H1 (cell line): ENCODE measurements at regions not wholly inside any gene's neighbourhood (a gene's known extent, or its start where the extent isn't known, plus 50 kb on each side); places are given as distances from the start of the nearest gene placed in this dataset.

Source experiments
- CTCF ChIA-PET: fragments of 300-600 bp; sonication (Branson Sonifier 250); formaldehyde crosslinking; loops from one replicate; lab custom pipeline; 2021; ENCODE audit not compliant: partially characterized antibody; lab: Charles Lee
- POLR2A ChIA-PET: fragments of 300-600 bp; sonication (Branson Sonifier 250); formaldehyde crosslinking; loops from one replicate; lab custom pipeline; 2021; ENCODE audit warnings: inconsistent platforms; ENCODE audit not compliant: partially characterized antibody; lab: Charles Lee
- DNase-seq, 2 experiments: peaks; one replicate each; pipeline versions ENCODE4 v3.0.0 to v3.0.0-alpha.2; 2010 to 2022; ENCODE audit warnings: low spot score in 2 of 2, low read depth in 1 of 2, mixed read lengths in 1 of 2
- FAIRE-seq: peaks from 2 replicates; lab custom pipeline; 2011; peaks lifted over from hg19 to GRCh38; lab: Jason Lieb, UNC
- H2AFZ ChIP-seq: 2 replicates; pipeline ENCODE4 v1.8.1; 2012; ENCODE audit warnings: low read length, inconsistent platforms
- H2AK5ac ChIP-seq: 2 replicates; pipeline ENCODE4 v1.6.1; 2013; ENCODE audit warnings: low read depth, low read length
- H2BK120ac ChIP-seq: replicated peaks from 2 replicates; pipeline ENCODE3; 2013; ENCODE audit warnings: low read depth, low read length, inconsistent platforms
- H2BK12ac ChIP-seq: 2 replicates; pipeline ENCODE4 v1.6.1; 2013; ENCODE audit warnings: low read depth, low read length
- H2BK15ac ChIP-seq: 2 replicates; pipeline ENCODE4 v1.6.1; 2013; ENCODE audit warnings: low read length
- H2BK20ac ChIP-seq: 2 replicates; pipeline ENCODE4 v1.6.1; 2013; ENCODE audit warnings: low read length
- H2BK5ac ChIP-seq: 2 replicates; pipeline ENCODE4 v1.6.1; 2013; ENCODE audit warnings: low read depth, low read length
- H3K14ac ChIP-seq: 2 replicates; pipeline ENCODE4 v1.6.1; 2013; ENCODE audit warnings: inconsistent platforms; ENCODE audit not compliant: insufficient read length
- H3K18ac ChIP-seq: 2 replicates; pipeline ENCODE4 v1.6.1; 2013; ENCODE audit warnings: low read length; ENCODE audit errors: extremely low read depth
- H3K23ac ChIP-seq: 2 replicates; pipeline ENCODE4 v1.6.1; 2013; ENCODE audit warnings: inconsistent platforms; ENCODE audit not compliant: insufficient read length
- H3K23me2 ChIP-seq: 2 replicates; pipeline ENCODE4 v1.6.1; 2013; ENCODE audit warnings: low read depth, low read length
- H3K27ac ChIP-seq: 2 replicates; pipeline ENCODE4 v1.6.1; 2011; ENCODE audit warnings: low read depth, low read length, inconsistent platforms
- H3K27me3 ChIP-seq, 4 experiments: replicated peaks in 1 of 4; 1 replicate in 1 of 4; 2 replicates in 3 of 4; pipeline versions ENCODE4 v1.6.1 to v1.8.1; 2011 to 2013; ENCODE audit warnings: low read length in 3 of 4, mild to moderate bottlenecking in 3 of 4, inconsistent platforms in 2 of 4, mixed read lengths in 2 of 4, moderate library complexity in 1 of 4; ENCODE audit not compliant: control insufficient read depth in 3 of 4, insufficient read depth in 3 of 4; ENCODE audit errors: extremely low read depth in 1 of 4
- H3K36me3 ChIP-seq, 4 experiments: 2 replicates each; pipeline versions ENCODE4 v1.6.1 to v1.8.1; 2011 to 2013; ENCODE audit warnings: mild to moderate bottlenecking in 4 of 4, low read length in 3 of 4, moderate library complexity in 2 of 4, control low read depth in 1 of 4, inconsistent platforms in 1 of 4; ENCODE audit not compliant: insufficient read depth in 4 of 4, control insufficient read depth in 2 of 4
- H3K4ac ChIP-seq: replicated peaks from 2 replicates; pipeline ENCODE3; 2013; ENCODE audit warnings: low read length, low read depth, mixed read lengths, inconsistent platforms; ENCODE audit not compliant: insufficient read length
- H3K4me1 ChIP-seq, 4 experiments: replicated peaks in 1 of 4; 1 replicate in 1 of 4; 2 replicates in 3 of 4; pipeline versions ENCODE4 v1.6.1 to v1.8.1; 2011 to 2013; ENCODE audit warnings: low read length in 3 of 4, inconsistent platforms in 2 of 4, mixed read lengths in 1 of 4; ENCODE audit not compliant: insufficient read depth in 4 of 4, control insufficient read depth in 3 of 4
- H3K4me2 ChIP-seq, 2 experiments: 2 replicates each; pipeline versions ENCODE4 v1.6.1 to v1.8.1; 2011 to 2013; ENCODE audit warnings: low read depth in 2 of 2, low read length in 2 of 2, control low read depth in 1 of 2, inconsistent platforms in 1 of 2, mild to moderate bottlenecking in 1 of 2; ENCODE audit not compliant: insufficient read depth in 1 of 2
- H3K4me3 ChIP-seq, 4 experiments: fragments of 200-600, 300-600 bp in 1 of 4; sonication (generic), shearing (Covaris generic), sonication (Bioruptor Twin) in 1 of 4; 2 replicates each; pipeline versions ENCODE4 v1.5.1 to v1.8.1; 2011 to 2016; ENCODE audit warnings: low read length in 4 of 4, low read depth in 3 of 4, control low read depth in 2 of 4, inconsistent platforms in 2 of 4, mild to moderate bottlenecking in 2 of 4, mixed read lengths in 1 of 4, moderate library complexity in 1 of 4; ENCODE audit not compliant: insufficient read depth in 2 of 4; ENCODE audit errors: extremely low read depth in 1 of 4
- H3K56ac ChIP-seq: replicated peaks from 2 replicates; pipeline ENCODE3; 2013; ENCODE audit warnings: low read depth, mild to moderate bottlenecking, mixed read lengths, low read length, inconsistent platforms; ENCODE audit not compliant: insufficient read length
- H3K79me1 ChIP-seq: 2 replicates; pipeline ENCODE4 v1.6.1; 2013; ENCODE audit warnings: low read depth, low read length, control low read depth
- H3K79me2 ChIP-seq, 2 experiments: 2 replicates each; pipeline versions ENCODE4 v1.6.1 to v1.8.1; 2012 to 2013; ENCODE audit warnings: low read length in 2 of 2, mild to moderate bottlenecking in 2 of 2, inconsistent platforms in 1 of 2; ENCODE audit not compliant: insufficient read depth in 2 of 2, control insufficient read depth in 1 of 2
- H3K9ac ChIP-seq, 4 experiments: replicated peaks in 1 of 4; 1 replicate in 1 of 4; 2 replicates in 3 of 4; pipeline versions ENCODE4 v1.6.1 to v1.8.1; 2011 to 2013; ENCODE audit warnings: low read depth in 3 of 4, low read length in 3 of 4, control low read depth in 2 of 4, mild to moderate bottlenecking in 2 of 4, moderate library complexity in 2 of 4, inconsistent platforms in 1 of 4; ENCODE audit errors: extremely low read depth in 1 of 4
- H3K9me3 ChIP-seq, 2 experiments: 2 replicates each; pipeline versions ENCODE4 v1.6.1 to v1.8.1; 2012 to 2013; ENCODE audit warnings: mild to moderate bottlenecking in 2 of 2, moderate library complexity in 2 of 2, control low read depth in 1 of 2, inconsistent platforms in 1 of 2, low read depth in 1 of 2, low read length in 1 of 2, mixed read lengths in 1 of 2; ENCODE audit not compliant: insufficient read depth in 2 of 2
- H4K20me1 ChIP-seq, 2 experiments: replicated peaks in 1 of 2; 2 replicates each; pipeline versions ENCODE3 to v1.8.1; 2011 to 2013; ENCODE audit warnings: inconsistent platforms in 2 of 2, low read length in 2 of 2, mild to moderate bottlenecking in 1 of 2; ENCODE audit not compliant: insufficient read depth in 2 of 2, control insufficient read depth in 1 of 2
- H4K5ac ChIP-seq: 2 replicates; pipeline ENCODE4 v1.6.1; 2013; ENCODE audit warnings: low read length, low read depth, mixed read lengths, inconsistent platforms; ENCODE audit not compliant: insufficient read length
- H4K8ac ChIP-seq: 2 replicates; pipeline ENCODE4 v1.8.0; 2013; ENCODE audit warnings: mild to moderate bottlenecking, moderate library complexity, low read length, inconsistent platforms; ENCODE audit not compliant: insufficient read depth; ENCODE audit errors: extremely low read depth
- H4K91ac ChIP-seq: replicated peaks from 2 replicates; pipeline ENCODE3; 2013; ENCODE audit warnings: low read length, mixed read lengths, inconsistent platforms; ENCODE audit not compliant: insufficient read length
- EZH2 ChIP-seq: fragments of 200-600 bp; sonication (generic); IDR thresholded peaks from 2 replicates; pipeline ENCODE4 v1.7.1; 2012; ENCODE audit warnings: low read depth, mild to moderate bottlenecking, moderate library complexity, low read length, inconsistent platforms; ENCODE audit not compliant: severe bottlenecking
- KDM4A ChIP-seq: IDR thresholded peaks from one replicate; pipeline ENCODE4 v1.7.1; 2012; ENCODE audit warnings: low read depth, mild to moderate bottlenecking, moderate library complexity, low read length, inconsistent platforms; ENCODE audit not compliant: severe bottlenecking
- SP1 ChIP-seq: IDR thresholded peaks from 2 replicates; pipeline ENCODE4 v1.6.1; 2011; ENCODE audit warnings: low read depth, low read length
- SP2 ChIP-seq: IDR thresholded peaks from 2 replicates; pipeline ENCODE4 v1.6.1; 2012; ENCODE audit warnings: mild to moderate bottlenecking, low read length, inconsistent platforms
- WGBS, 2 experiments: shearing (Covaris generic) in 1 of 2; methylation state at CpG; one replicate each; pipeline versions ENCODE4 v1.1.6 to v1.1.7; 2013 to 2015; ENCODE audit warnings: low lambda C conversion rate in 2 of 2, mixed read lengths in 2 of 2, inconsistent platforms in 1 of 2, low coverage in 1 of 2, missing lambda C conversion rate in 1 of 2; ENCODE audit not compliant: insufficient replicate concordance in 2 of 2, insufficient coverage in 1 of 2, insufficient read length in 1 of 2; ENCODE audit errors: extremely low coverage in 1 of 2, missing lambda C conversion rate in 1 of 2; 5-methylcytosine and 5-hydroxymethylcytosine counted together
- TF ChIP-seq, protein P1 (sequence below): IDR thresholded peaks from 2 replicates; pipeline ENCODE4 v1.6.1; 2012; ENCODE audit warnings: inconsistent platforms

GRCh38 chr12:13368431-13368830, 171.9 kb downstream of the EMP1 start:
- Histone ChIP-seq H3K27me3 (no peaks in the 10 kb centered on the region), H3K9ac (no peak overlapping the region), H3K56ac (no peak overlapping the region), H3K4me1 (no peaks in the 10 kb centered on the region), H2AK5ac (no peak overlapping the region), H3K18ac (no peak overlapping the region), H3K4me2 (no peak overlapping the region), H3K36me3 (no peaks in the 10 kb centered on the region), H3K4me3 (no peak overlapping the region), H3K14ac (no peak overlapping the region), H3K9me3 (no peaks in the 10 kb centered on the region), H2BK5ac (no peak overlapping the region), H3K23ac (no peak overlapping the region), H4K8ac (no peak overlapping the region), H3K27ac (no peak overlapping the region), H2BK120ac (no peak overlapping the region), H2BK15ac (no peak overlapping the region), H3K23me2 (no peaks in the 10 kb centered on the region), H4K5ac (no peak overlapping the region), H4K20me1 (no peaks in the 10 kb centered on the region), H3K79me2 (no peaks in the 10 kb centered on the region), H3K79me1 (no peaks in the 10 kb centered on the region), H4K91ac (no peak overlapping the region), H2BK20ac (no peak overlapping the region), H2BK12ac (no peak overlapping the region), H2AFZ (no peak overlapping the region), H3K4ac (no peak overlapping the region)
- no peak for FAIRE-seq
- no peak for TF ChIP-seq EZH2
- no peak for TF ChIP-seq SP2
- TF ChIP-seq, protein P1, sequence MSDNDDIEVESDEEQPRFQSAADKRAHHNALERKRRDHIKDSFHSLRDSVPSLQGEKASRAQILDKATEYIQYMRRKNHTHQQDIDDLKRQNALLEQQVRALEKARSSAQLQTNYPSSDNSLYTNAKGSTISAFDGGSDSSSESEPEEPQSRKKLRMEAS, result no peak
- TF ChIP-seq SP1, result no peak
- no peak for TF ChIP-seq KDM4A
- peak in 1 of 2 experiments; percentile 27 for DNase-seq
- POLR2A ChIA-PET, result no interaction called here
- CTCF ChIA-PET, result interaction anchor here (2.9 kb wide), 1 partner anchor 166 kb away, joined by 10 read pairs; no protein-coding TSS in a partner anchor
- 88% methylated on average over 1 of the region's 1 CpG; no CpG with 5 or more reads in 1 of the 2 experiments for WGBS, 2 experiments
